GM23248 (cell line): ENCODE measurements at regions not wholly inside any gene's neighbourhood (a gene's known extent, or its start where the extent isn't known, plus 50 kb on each side); places are given as distances from the start of the nearest gene placed in this dataset.

Source experiments
- DNase-seq: peaks from one replicate; pipeline ENCODE4 v3.0.0-alpha.2; 2015
- H2AFZ ChIP-seq: fragments of 200-600 bp; sonication (generic); 2 replicates; pipeline ENCODE4 v1.6.1; 2016; ENCODE audit warnings: antibody characterized with exemption
- H3F3A ChIP-seq: fragments of 200-600 bp; sonication (generic); 2 replicates; pipeline ENCODE4 v1.6.1; 2016; ENCODE audit warnings: mild to moderate bottlenecking, antibody characterized with exemption, mixed run types; ENCODE audit not compliant: insufficient read depth
- H3K27ac ChIP-seq: fragments of 200-600 bp; sonication (generic); 2 replicates; pipeline ENCODE4 v1.5.1; 2016; ENCODE audit warnings: mild to moderate bottlenecking
- H3K27me3 ChIP-seq: fragments of 200-600 bp; sonication (generic); replicated peaks from 2 replicates; pipeline ENCODE4 v1.6.1; 2016; ENCODE audit warnings: mild to moderate bottlenecking; ENCODE audit not compliant: insufficient read depth
- H3K36me3 ChIP-seq: fragments of 200-600 bp; sonication (generic); 2 replicates; pipeline ENCODE4 v1.6.1; 2016; ENCODE audit warnings: low read depth, mild to moderate bottlenecking
- H3K4me1 ChIP-seq: fragments of 200-600 bp; sonication (generic); 2 replicates; pipeline ENCODE4 v1.6.1; 2016; ENCODE audit warnings: mild to moderate bottlenecking; ENCODE audit not compliant: insufficient read depth
- H3K4me2 ChIP-seq: fragments of 200-600 bp; sonication (generic); one replicate; pipeline ENCODE4 v1.6.1; 2016; ENCODE audit warnings: mild to moderate bottlenecking; ENCODE audit not compliant: unreplicated experiment
- H3K4me3 ChIP-seq: fragments of 200-600 bp; sonication (generic); 2 replicates; pipeline ENCODE4 v1.5.1; 2016; ENCODE audit warnings: mild to moderate bottlenecking
- H3K79me2 ChIP-seq: fragments of 200-600 bp; sonication (generic); 2 replicates; pipeline ENCODE4 v1.6.1; 2016; ENCODE audit warnings: mild to moderate bottlenecking; ENCODE audit not compliant: insufficient read depth
- H3K9ac ChIP-seq: fragments of 200-600 bp; sonication (generic); 2 replicates; pipeline ENCODE4 v1.6.1; 2016; ENCODE audit warnings: mild to moderate bottlenecking
- H3K9me2 ChIP-seq: fragments of 200-600 bp; sonication (generic); 2 replicates; pipeline ENCODE4 v1.6.1; 2016; ENCODE audit warnings: mixed run types, mild to moderate bottlenecking, moderate library complexity; ENCODE audit not compliant: insufficient read depth
- H3K9me3 ChIP-seq: fragments of 200-600 bp; sonication (generic); one replicate; pipeline ENCODE4 v1.6.1; 2017; ENCODE audit warnings: low read depth
- H4K20me1 ChIP-seq: fragments of 200-600 bp; sonication (generic); 2 replicates; pipeline ENCODE4 v1.6.0; 2016; ENCODE audit not compliant: insufficient read depth
- EZH2 ChIP-seq: fragments of 200-600 bp; sonication (generic); IDR thresholded peaks from 2 replicates; pipeline ENCODE4 v1.6.1; 2018; ENCODE audit warnings: antibody characterized with exemption, mild to moderate bottlenecking; ENCODE audit not compliant: insufficient read depth, poor library complexity, severe bottlenecking
- EZH2phosphoT487 ChIP-seq: fragments of 200-600 bp; sonication (generic); IDR thresholded peaks from 2 replicates; pipeline ENCODE4 v1.6.1; 2018; ENCODE audit warnings: antibody characterized with exemption, moderate library complexity, mild to moderate bottlenecking, low read depth; ENCODE audit not compliant: insufficient read depth
- WGBS, 2 experiments: methylation state at CpG; one replicate each; pipeline ENCODE4 v1.1.6; 2015 to 2017; ENCODE audit warnings: low lambda C conversion rate in 2 of 2, low coverage in 1 of 2; ENCODE audit errors: missing lambda C conversion rate in 2 of 2; 5-methylcytosine and 5-hydroxymethylcytosine counted together
- in situ Hi-C: fragments of 300-500 bp; cut with MboI; formaldehyde crosslinking; loops from 2 replicates; pipeline ENCODE4 v1.15.0; 2020

DNA sequence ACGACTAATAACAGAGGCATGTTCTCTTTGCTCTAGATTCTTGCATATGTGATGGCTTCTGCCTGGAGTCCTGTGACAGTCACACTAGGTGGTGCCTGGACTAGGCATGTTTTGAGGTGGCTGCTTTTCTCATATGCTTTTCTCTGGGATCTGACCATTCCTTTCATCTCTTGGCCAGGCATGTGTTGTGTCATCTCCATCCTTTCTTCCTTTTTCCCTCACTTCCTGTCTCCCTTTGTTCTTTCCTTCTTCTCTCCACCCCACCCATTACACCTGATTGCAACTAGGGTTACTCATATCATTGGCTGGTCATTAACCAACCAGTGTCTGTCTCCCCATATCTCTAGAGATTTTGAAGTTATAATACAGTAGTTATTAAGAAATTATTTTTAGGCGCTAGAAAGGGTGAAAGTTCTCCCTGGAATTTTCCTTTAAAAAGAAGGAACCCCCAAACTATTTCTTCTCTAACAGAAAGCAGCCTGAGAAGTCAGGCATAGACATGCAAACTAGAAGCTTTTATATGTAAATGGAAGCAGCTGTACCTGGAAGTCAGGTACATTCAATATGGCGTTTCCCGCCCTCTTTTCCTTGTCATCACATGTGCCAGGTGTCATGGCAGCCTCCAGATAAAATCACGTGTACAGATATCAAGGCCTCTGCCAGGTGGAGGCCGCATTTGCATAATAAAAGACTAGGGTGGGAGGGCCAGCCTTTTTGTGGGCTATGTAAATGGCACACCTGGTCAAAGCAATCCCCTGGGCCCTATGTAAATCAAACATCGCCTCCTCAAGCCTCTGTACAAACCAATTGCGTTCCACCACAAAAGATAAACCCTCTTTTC is 220.4 kb upstream of the MEX3C start:
- H3K9me2 ChIP-seq, result no peaks in the 10 kb centered on the region
- H2AFZ ChIP-seq, result no peak overlapping the region
- H4K20me1 ChIP-seq, result no peaks in the 10 kb centered on the region
- no peak for TF ChIP-seq EZH2
- TF ChIP-seq EZH2phosphoT487, result no peak
- no peak overlapping the region for H3K4me2 ChIP-seq
- no peaks in the 10 kb centered on the region for H3K36me3 ChIP-seq
- no peak for DNase-seq
- no peak overlapping the region for H3K4me3 ChIP-seq
- 41 to 47% methylated on average over 8 of the region's 8 CpGs for WGBS, 2 experiments
- H3K4me1 ChIP-seq, result no peaks in the 10 kb centered on the region
- H3K79me2 ChIP-seq, result no peaks in the 10 kb centered on the region
- in situ Hi-C loops, result no loop called here
- no peaks in the 10 kb centered on the region for H3K27me3 ChIP-seq
- H3F3A ChIP-seq, result no peaks in the 10 kb centered on the region
- H3K27ac ChIP-seq, result no peak overlapping the region
- H3K9ac ChIP-seq, result no peak overlapping the region
- H3K9me3 ChIP-seq, result no peaks in the 10 kb centered on the region

- Histone ChIP-seq H3K9ac (no peak overlapping the region), H3K27ac (no peak overlapping the region), H3K4me1 (no peaks in the 10 kb centered on the region), H3F3A (no peaks in the 10 kb centered on the region), H3K4me3 (no peak overlapping the region), H3K9me2 (no peaks in the 10 kb centered on the region), H3K79me2 (no peaks in the 10 kb centered on the region), H4K20me1 (no peaks in the 10 kb centered on the region), H2AFZ (no peak overlapping the region), H3K4me2 (no peak overlapping the region), H3K27me3 (no peaks in the 10 kb centered on the region), H3K9me3 (no peaks in the 10 kb centered on the region), H3K36me3 (no peaks in the 10 kb centered on the region)
- no peak for TF ChIP-seq EZH2phosphoT487
- no peak for TF ChIP-seq EZH2
- WGBS, 2 experiments, result 32 to 44% methylated on average over 6 of the region's 6 CpGs
- in situ Hi-C loops, result no loop called here
- no peak for DNase-seq
These were observed 228.0 kb upstream of the MEX3C start for GRCh38 chr18:51425475-51425874.

DNA sequence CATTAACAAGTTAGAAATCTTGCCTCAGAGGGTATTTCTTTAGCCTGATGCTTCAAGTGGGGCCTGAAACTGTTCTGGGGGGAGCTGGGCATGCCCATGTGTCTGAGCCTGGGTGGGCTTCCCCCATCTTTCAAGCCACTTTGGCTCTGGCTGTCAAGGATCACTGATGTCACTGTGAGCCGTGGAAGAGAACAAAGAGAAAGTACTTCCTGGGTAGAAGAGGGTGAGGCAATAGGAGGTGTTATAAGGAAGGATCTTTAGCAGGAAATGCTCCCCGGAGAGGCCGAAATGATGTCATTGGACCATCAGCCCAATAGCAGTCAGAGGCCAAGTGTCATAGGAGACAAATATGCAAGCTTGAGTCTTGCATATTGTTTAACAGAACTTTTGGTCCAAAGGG is 228.4 kb upstream of the MEX3C start:
- in situ Hi-C loops, result no loop called here
- H3K27ac ChIP-seq, result no peak overlapping the region
- H3K4me2 ChIP-seq, result no peak overlapping the region
- H3K9me3 ChIP-seq, result no peaks in the 10 kb centered on the region
- WGBS, 2 experiments, result 27% methylated on average over 3 of the region's 3 CpGs
- H3K79me2 ChIP-seq, result no peaks in the 10 kb centered on the region
- H4K20me1 ChIP-seq, result no peaks in the 10 kb centered on the region
- no peaks in the 10 kb centered on the region for H3K27me3 ChIP-seq
- no peak overlapping the region for H3K4me3 ChIP-seq
- no peak overlapping the region for H3K9ac ChIP-seq
- H2AFZ ChIP-seq, result no peak overlapping the region
- H3F3A ChIP-seq, result no peaks in the 10 kb centered on the region
- no peaks in the 10 kb centered on the region for H3K4me1 ChIP-seq
- no peaks in the 10 kb centered on the region for H3K36me3 ChIP-seq
- no peak for DNase-seq
- H3K9me2 ChIP-seq, result no peaks in the 10 kb centered on the region
- TF ChIP-seq EZH2phosphoT487 (no peak), EZH2 (no peak)

- no peaks in the 10 kb centered on the region for H3K79me2 ChIP-seq
- no peak overlapping the region for H3K4me2 ChIP-seq
- H3K9ac ChIP-seq, result no peak overlapping the region
- no peak for DNase-seq
- TF ChIP-seq EZH2 (no peak), EZH2phosphoT487 (no peak)
- 23 to 32% methylated on average over 2 of the region's 2 CpGs for WGBS, 2 experiments
- H3K27me3 ChIP-seq, result no peaks in the 10 kb centered on the region
- H3F3A ChIP-seq, result no peaks in the 10 kb centered on the region
- no peak overlapping the region for H2AFZ ChIP-seq
- no peak overlapping the region for H3K4me3 ChIP-seq
- no peaks in the 10 kb centered on the region for H3K9me3 ChIP-seq
- H3K4me1 ChIP-seq, result no peaks in the 10 kb centered on the region
- H4K20me1 ChIP-seq, result no peaks in the 10 kb centered on the region
- no peak overlapping the region for H3K27ac ChIP-seq
- no peaks in the 10 kb centered on the region for H3K9me2 ChIP-seq
- in situ Hi-C loops, result no loop called here
- H3K36me3 ChIP-seq, result no peaks in the 10 kb centered on the region
These were observed 229.5 kb upstream of the MEX3C start for GRCh38 chr18:51426996-51427395.
